HFFc6 (cell line): ENCODE measurements at regions not wholly inside any gene's neighbourhood (a gene's known extent, or its start where the extent isn't known, plus 50 kb on each side); places are given as distances from the start of the nearest gene placed in this dataset.

ENCODE experiments used
- DNase-seq: peaks from one replicate; pipeline ENCODE4 v3.0.0-alpha.2; 2018
- H3K27ac Mint-ChIP-seq: 2 replicates; pipeline ENCODE4 v1.8.0; 2020; ENCODE audit warnings: mild to moderate bottlenecking, mixed read lengths
- H3K27me3 Mint-ChIP-seq: 2 replicates; pipeline ENCODE4 v1.8.0; 2021; ENCODE audit warnings: mild to moderate bottlenecking, moderate library complexity, mixed read lengths; ENCODE audit not compliant: insufficient read depth
- H3K36me3 Mint-ChIP-seq: 2 replicates; pipeline ENCODE4 v1.8.0; 2021; ENCODE audit warnings: low read depth, mixed read lengths
- H3K4me1 Mint-ChIP-seq: 2 replicates; pipeline ENCODE4 v1.8.0; 2020; ENCODE audit warnings: low read depth, mixed read lengths
- H3K4me3 Mint-ChIP-seq: 2 replicates; pipeline ENCODE4 v1.8.0; 2020; ENCODE audit warnings: mild to moderate bottlenecking, moderate library complexity, mixed read lengths
- H3K9me3 Mint-ChIP-seq: 2 replicates; pipeline ENCODE4 v1.8.0; 2020; ENCODE audit warnings: mild to moderate bottlenecking, mixed read lengths
- TF ChIP-seq, protein P1 (sequence below): fragments of 200-600 bp; sonication (generic); IDR thresholded peaks from 2 replicates; pipeline ENCODE4 v1.5.0; 2021; ENCODE audit warnings: antibody characterized with exemption, mild to moderate bottlenecking

DNA sequence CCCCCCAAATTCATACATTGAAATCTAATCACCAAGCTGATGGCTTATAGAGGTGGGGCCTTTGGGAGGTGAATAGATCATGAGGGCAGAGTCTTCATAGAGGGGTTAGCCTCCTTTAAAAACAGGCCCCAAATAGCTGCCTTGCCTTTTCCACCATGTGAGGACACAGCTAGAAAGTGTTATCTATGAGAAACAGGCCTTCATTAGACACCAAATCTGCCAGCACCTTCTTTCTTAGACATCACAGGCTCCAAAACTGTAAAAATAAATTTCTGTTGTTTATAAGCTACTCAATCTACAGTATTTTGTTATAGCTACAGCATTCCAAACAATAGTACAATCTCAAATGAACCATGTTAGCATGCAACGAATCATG is 459.3 kb upstream of the GCFC2 start:
- DNase-seq = no peak
- Mint-ChIP-seq H3K9me3 (peaks cover 29% of the 10 kb centered on the region), H3K4me3 (no peak overlapping the region), H3K4me1 (no peaks in the 10 kb centered on the region), H3K36me3 (no peaks in the 10 kb centered on the region), H3K27me3 (no peaks in the 10 kb centered on the region; the same call in 1 of the 2 replicates), H3K27ac (no peak overlapping the region)
- TF ChIP-seq, protein P1, sequence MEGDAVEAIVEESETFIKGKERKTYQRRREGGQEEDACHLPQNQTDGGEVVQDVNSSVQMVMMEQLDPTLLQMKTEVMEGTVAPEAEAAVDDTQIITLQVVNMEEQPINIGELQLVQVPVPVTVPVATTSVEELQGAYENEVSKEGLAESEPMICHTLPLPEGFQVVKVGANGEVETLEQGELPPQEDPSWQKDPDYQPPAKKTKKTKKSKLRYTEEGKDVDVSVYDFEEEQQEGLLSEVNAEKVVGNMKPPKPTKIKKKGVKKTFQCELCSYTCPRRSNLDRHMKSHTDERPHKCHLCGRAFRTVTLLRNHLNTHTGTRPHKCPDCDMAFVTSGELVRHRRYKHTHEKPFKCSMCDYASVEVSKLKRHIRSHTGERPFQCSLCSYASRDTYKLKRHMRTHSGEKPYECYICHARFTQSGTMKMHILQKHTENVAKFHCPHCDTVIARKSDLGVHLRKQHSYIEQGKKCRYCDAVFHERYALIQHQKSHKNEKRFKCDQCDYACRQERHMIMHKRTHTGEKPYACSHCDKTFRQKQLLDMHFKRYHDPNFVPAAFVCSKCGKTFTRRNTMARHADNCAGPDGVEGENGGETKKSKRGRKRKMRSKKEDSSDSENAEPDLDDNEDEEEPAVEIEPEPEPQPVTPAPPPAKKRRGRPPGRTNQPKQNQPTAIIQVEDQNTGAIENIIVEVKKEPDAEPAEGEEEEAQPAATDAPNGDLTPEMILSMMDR = no peak

DNA sequence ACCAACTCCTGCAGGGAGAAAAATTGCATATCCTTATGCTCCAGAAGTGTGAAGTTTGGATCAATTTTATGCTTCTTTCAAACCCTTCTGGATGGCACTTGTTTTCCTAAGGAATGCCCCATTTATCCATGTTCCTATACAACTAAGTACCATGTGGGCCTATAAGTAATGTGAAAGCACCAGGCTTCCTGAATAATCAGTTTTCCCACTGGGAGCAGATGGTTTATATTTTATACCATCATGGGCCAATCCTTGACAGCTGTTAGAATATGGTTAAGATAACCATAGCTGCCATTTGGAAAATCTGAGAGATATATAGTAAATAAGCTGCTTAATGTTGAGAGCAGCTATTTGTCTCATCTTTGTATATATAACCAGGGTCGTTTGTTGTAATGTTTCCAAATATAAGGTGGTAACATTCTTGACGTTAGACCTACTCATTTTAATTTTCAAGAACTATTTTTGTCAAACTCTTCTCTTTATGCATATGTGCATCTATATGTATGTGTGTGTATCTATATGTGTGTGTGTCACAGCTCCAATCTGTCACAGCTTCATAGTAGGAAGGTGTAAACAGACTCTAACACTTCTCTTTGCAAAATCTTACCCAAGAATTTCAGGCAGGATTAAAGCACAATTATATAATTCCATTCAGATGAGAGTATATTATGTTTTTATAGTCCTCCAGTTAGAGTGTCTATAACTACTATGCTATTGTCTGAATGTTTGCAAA is 458.7 kb upstream of the GCFC2 start:
- Mint-ChIP-seq H3K4me1 (no peaks in the 10 kb centered on the region), H3K9me3 (peaks cover 27% of the 10 kb centered on the region), H3K27me3 (no peaks in the 10 kb centered on the region; the same call in 1 of the 2 replicates), H3K36me3 (no peaks in the 10 kb centered on the region), H3K27ac (no peak overlapping the region), H3K4me3 (no peak overlapping the region)
- no peak for DNase-seq
- TF ChIP-seq, protein P1 = no peak

DNA sequence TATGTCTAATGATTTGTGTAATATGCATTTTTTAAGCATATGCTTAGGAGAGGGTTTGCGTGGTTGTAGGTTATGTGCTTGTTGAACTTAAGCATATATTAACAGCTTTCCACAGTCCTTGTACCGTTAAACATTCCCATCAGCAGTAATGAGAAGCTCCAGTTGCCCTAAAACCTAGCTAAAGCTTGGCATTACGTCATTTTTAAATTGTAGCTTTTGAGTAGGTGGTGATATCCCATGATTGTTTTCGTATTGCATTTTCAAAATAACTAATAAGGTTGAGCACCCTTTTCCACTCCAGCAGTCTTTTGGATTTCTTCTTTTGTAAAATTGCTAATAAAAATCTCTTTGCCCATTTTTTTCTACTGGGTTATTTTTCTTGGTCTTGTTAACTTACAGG is 453.1 kb upstream of the GCFC2 start:
- no peak for DNase-seq
- no peaks in the 10 kb centered on the region for H3K4me1 Mint-ChIP-seq
- no peaks in the 10 kb centered on the region for H3K27me3 Mint-ChIP-seq
- TF ChIP-seq, protein P1 = no peak
- no peak overlapping the region for H3K27ac Mint-ChIP-seq
- no peak overlapping the region for H3K4me3 Mint-ChIP-seq
- no peaks in the 10 kb centered on the region for H3K36me3 Mint-ChIP-seq
- peaks cover 11% of the 10 kb centered on the region for H3K9me3 Mint-ChIP-seq

DNA sequence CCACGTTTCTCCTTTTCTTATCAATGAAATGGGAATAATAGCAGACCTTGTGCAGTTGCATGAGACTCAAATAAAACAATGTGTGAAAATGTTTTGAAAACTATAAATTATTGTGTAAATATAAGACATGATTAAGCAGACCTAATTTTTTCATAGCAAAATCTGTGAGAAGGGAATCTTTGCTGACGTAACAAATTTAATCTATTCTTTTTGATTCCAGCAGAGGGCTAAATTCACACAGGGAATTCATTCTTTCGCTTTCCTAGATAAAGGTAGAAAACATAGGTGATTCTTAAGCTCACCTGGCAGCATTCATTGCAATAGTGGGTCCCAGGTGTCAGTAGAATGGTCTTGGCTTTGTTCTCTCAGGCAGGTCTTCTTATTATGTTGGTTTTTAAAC is 450.0 kb upstream of the GCFC2 start:
- H3K4me1 Mint-ChIP-seq = no peaks in the 10 kb centered on the region
- peaks cover 21% of the 10 kb centered on the region for H3K9me3 Mint-ChIP-seq
- H3K36me3 Mint-ChIP-seq = no peaks in the 10 kb centered on the region
- DNase-seq = no peak
- H3K27ac Mint-ChIP-seq = no peak overlapping the region
- TF ChIP-seq, protein P1 = no peak
- no peak overlapping the region for H3K4me3 Mint-ChIP-seq
- no peaks in the 10 kb centered on the region for H3K27me3 Mint-ChIP-seq

DNA sequence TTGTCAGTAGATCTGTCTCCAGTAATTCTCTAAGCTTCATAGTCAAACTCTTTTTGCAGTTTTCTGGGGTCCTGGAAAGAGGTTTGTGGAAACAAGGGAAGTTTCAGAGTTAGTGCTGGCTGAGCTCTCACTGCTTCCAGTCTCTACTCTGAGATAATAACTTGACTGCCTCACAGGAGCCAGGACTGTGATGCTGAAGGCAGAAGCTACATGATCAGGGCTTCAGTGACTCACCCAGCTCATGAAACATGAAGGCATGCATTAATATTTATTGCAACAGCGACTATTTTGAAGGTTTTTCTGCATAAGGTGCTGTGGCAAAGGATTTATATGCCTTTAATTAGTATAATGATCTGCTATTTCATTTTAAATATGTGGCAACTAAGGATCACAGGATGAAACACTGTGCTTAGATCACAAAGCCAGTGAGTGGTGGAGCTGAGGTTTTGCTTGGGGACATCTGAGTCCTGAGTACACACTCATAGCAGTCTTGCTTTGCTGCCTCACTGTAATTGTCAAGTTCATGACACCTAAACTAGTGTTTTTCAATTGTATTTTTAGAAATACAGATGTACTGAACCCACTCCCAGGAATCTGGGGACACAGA is 448.4 kb upstream of the GCFC2 start:
- Mint-ChIP-seq H3K36me3 (no peaks in the 10 kb centered on the region), H3K4me1 (no peaks in the 10 kb centered on the region), H3K27ac (no peak overlapping the region), H3K27me3 (no peaks in the 10 kb centered on the region), H3K4me3 (no peak overlapping the region), H3K9me3 (peaks cover 24% of the 10 kb centered on the region)
- no peak for DNase-seq
- TF ChIP-seq, protein P1 = no peak
